GM12891 (cell line): ENCODE measurements at regions not wholly inside any gene's neighbourhood (a gene's known extent, or its start where the extent isn't known, plus 50 kb on each side); places are given as distances from the start of the nearest gene placed in this dataset.

Experiments used
- POLR2A ChIP-seq: IDR thresholded peaks from 2 replicates; pipeline ENCODE4 v1.6.1; 2011; ENCODE audit warnings: low read depth, low read length, control low read depth
- POLR2AphosphoS5 ChIP-seq: IDR thresholded peaks from 2 replicates; pipeline ENCODE4 v1.6.1; 2011; ENCODE audit warnings: low read depth, low read length, control low read depth
- POU2F2 ChIP-seq: IDR thresholded peaks from 2 replicates; pipeline ENCODE4 v1.6.1; 2011; ENCODE audit warnings: low read depth, mild to moderate bottlenecking, control low read depth, low read length, moderate library complexity
- TAF1 ChIP-seq: IDR thresholded peaks from 2 replicates; pipeline ENCODE4 v1.6.1; 2011; ENCODE audit warnings: low read depth, low read length, control low read depth

DNA sequence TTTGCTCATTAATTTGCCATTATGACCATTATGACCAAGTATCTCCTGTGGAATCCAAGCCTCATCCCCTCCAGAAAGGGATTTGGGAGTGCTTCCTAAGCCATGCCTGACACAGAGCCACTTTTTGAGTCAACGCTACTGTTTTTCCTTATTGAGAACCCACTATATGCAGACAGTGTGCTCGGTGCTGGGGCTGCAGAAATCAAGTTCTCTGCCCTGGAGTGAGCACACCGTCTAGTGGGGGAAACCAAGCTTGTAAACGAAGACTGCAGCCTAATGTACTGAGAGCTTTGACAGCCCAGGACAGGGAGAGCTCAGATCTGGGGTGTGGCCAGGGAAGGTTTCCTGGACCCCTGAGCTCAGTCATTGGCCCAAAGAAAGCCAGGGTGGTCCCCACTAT is 111.0 kb downstream of the ENGASE start:
- TF ChIP-seq POU2F2: no peak
- no peak for TF ChIP-seq POLR2A
- TF ChIP-seq TAF1: no peak
- TF ChIP-seq POLR2AphosphoS5: no peak
